ENCODE measurements at regions not wholly inside any gene's neighbourhood (a gene's known extent, or its start where the extent isn't known, plus 50 kb on each side); places are given as distances from the start of the nearest gene placed in this dataset.
A peak's percentile ranks its signal among the peaks of the same experiment; 100 is the strongest.

DNA sequence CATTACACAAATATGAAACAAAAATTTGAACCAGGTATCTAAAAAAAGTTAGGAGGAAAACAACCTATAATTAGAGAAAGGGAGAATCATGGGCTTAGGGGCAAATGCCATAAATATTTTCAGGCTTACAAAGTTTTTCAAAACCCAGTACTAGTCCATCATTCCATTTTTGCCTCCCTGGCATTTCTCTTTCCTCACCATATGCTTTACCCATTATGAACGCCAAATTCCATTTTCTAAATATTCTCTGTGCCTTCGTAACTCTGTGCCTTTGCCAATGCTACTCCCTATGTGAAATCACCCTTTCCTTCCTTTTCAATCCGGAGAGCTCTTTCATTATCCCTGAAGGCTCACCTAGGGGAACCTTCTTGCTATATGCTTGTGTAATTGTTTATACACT is 434.1 kb downstream of the ZSWIM6 start:
- TF ChIP-seq, protein P1, sequence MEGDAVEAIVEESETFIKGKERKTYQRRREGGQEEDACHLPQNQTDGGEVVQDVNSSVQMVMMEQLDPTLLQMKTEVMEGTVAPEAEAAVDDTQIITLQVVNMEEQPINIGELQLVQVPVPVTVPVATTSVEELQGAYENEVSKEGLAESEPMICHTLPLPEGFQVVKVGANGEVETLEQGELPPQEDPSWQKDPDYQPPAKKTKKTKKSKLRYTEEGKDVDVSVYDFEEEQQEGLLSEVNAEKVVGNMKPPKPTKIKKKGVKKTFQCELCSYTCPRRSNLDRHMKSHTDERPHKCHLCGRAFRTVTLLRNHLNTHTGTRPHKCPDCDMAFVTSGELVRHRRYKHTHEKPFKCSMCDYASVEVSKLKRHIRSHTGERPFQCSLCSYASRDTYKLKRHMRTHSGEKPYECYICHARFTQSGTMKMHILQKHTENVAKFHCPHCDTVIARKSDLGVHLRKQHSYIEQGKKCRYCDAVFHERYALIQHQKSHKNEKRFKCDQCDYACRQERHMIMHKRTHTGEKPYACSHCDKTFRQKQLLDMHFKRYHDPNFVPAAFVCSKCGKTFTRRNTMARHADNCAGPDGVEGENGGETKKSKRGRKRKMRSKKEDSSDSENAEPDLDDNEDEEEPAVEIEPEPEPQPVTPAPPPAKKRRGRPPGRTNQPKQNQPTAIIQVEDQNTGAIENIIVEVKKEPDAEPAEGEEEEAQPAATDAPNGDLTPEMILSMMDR (IDR thresholded peaks at IDR 0.05), result no peak
- TF ChIP-seq POLR2A (IDR thresholded peaks at IDR 0.05), result no peak
- Histone ChIP-seq H3K27me3 (no peaks in the 10 kb centered on the region), H3K4me3 (replicated peaks in 1 of 3) (no peak overlapping the region), H3K9me3 (no peaks in the 10 kb centered on the region), H3K36me3 (no peaks in the 10 kb centered on the region), H3K27ac (no peak overlapping the region), H3K4me1 (peaks cover 16 to 17% of the 10 kb centered on the region in 2 donors)
- intact Hi-C loops (cut with DNase I), result no loop called here
- DNase-seq, result no peak
- WGBS, 2 donors, result 90 to 93% methylated on average over 3 of the region's 3 CpGs

DNA sequence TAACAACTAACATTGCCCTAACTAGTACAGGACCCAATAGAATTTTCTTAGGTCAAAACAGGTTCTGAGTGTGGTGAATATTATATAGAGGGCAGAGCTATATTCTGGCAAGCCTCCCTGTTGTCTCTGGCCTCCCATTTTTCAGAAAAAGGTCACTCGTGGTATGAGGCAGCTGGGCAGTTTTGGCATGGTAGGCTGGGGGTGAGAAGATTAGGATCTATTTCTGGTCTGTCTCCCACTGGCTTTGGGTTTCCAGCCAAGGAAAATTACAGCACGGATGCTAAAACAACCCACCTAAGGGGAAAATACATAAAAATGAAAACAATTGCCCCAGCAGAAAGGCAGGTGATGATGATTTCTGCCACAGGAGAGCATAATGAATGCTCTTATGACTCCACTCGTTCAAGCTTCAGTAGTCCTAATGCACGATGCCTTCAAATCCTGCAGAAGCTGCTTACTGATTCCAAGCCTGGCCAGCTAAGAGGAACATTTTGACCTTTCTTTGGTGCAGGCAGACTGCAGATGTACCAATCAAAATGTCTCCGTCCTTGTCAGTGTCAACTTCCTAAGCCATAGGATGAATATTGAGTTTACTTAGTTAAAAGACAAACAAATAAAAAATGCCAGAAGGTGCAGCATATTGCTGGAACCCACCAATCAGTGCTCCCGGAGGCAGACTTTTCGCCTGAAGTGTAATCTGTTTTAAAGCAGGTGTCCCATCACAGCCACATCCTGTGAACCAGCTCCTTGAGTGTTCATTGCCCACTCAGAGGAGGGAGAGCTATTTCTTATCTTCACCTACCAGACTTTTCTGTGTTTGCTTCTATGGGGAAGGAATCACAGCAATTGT is 435.4 kb downstream of the ZSWIM6 start:
- Histone ChIP-seq H3K27ac (peak overlapping the region in 2 of 3 donors; percentile 22 to 52), H3K4me1 (peaks cover 16 to 17% of the 10 kb centered on the region in 2 donors), H3K4me3 (replicated peaks in 1 of 3) (no peak overlapping the region), H3K36me3 (no peaks in the 10 kb centered on the region), H3K9me3 (no peaks in the 10 kb centered on the region), H3K27me3 (no peaks in the 10 kb centered on the region)
- TF ChIP-seq, protein P1 (IDR thresholded peaks at IDR 0.05), result no peak
- no peak for TF ChIP-seq POLR2A (IDR thresholded peaks at IDR 0.05)
- peak; percentile 33 to 42 for DNase-seq
- WGBS, 2 donors, result 39 to 47% methylated on average over 7 of the region's 7 CpGs
- intact Hi-C loops (cut with DNase I), result no loop called here

DNA sequence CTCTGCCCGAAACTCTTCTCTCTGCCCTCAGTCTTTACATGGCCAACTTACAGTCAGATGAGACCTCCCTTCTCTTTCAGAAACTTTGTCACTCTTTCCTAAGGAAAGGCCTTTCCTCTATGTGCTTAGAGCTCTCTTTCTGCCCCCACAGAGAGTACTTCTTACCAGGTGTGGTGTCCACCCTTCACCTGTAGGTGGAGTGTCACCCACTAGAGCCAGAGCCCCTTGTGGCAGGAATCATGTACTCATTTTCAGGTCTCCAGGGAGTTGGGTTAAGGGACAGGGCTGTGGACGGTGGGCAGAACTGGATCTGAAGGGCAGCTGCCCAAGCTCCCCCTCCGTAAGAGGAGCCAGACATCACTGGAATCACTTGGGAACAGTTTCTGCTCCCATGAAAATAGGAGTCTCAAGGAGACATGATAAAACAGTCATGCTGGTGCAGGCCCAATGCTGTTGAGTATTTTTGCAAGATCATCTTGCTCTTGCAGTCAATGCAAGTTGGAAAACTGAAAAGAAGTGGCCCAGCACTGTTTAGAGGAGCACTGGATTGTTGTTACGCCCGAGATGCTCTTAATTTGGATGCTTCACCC is 436.7 kb downstream of the ZSWIM6 start:
- Histone ChIP-seq H3K36me3 (no peaks in the 10 kb centered on the region), H3K9me3 (no peaks in the 10 kb centered on the region), H3K27ac (no peak overlapping the region), H3K4me1 (peaks cover 16 to 17% of the 10 kb centered on the region in 2 donors), H3K27me3 (no peaks in the 10 kb centered on the region), H3K4me3 (replicated peaks in 1 of 3) (no peak overlapping the region)
- WGBS, 2 donors, result 88 to 96% methylated on average over 5 of the region's 5 CpGs
- TF ChIP-seq POLR2A (IDR thresholded peaks at IDR 0.05), result no peak
- TF ChIP-seq, protein P1 (IDR thresholded peaks at IDR 0.05), result peak in 4 of 6 experiments; percentile 29 to 72 (median 46)
- intact Hi-C loops (cut with DNase I), result no loop called here
- peak; percentile 16 to 22 for DNase-seq

DNA sequence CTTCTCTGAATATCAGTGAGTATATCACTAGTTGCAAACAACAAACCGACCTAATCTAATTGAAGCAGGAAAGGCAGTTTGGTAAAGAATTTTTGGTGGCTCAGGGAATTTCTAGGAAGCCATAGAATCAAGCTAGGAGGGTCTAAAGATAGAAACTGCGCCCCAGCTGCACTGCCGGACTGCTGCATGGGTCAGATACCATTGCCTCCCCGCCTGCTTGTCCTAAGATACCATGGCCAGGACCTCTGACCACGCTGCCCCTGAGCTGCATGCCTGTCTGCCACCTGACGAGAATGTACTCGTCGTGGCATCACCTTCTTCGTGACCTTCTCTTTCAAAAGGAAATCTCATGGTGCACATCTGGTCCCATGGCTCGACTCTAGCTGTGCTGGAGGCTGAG is 439.0 kb downstream of the ZSWIM6 start:
- Histone ChIP-seq H3K27ac (no peak overlapping the region), H3K36me3 (no peaks in the 10 kb centered on the region), H3K4me1 (peaks cover 16 to 17% of the 10 kb centered on the region in 2 donors), H3K9me3 (no peaks in the 10 kb centered on the region), H3K4me3 (replicated peaks in 1 of 3) (no peak overlapping the region), H3K27me3 (no peaks in the 10 kb centered on the region)
- no peak for DNase-seq
- intact Hi-C loops (cut with DNase I), result no loop called here
- TF ChIP-seq, protein P1 (IDR thresholded peaks at IDR 0.05), result no peak
- TF ChIP-seq POLR2A (IDR thresholded peaks at IDR 0.05), result no peak
- WGBS, 2 donors, result 83 to 85% methylated on average over 9 to 10 of the region's 10 CpGs

DNA sequence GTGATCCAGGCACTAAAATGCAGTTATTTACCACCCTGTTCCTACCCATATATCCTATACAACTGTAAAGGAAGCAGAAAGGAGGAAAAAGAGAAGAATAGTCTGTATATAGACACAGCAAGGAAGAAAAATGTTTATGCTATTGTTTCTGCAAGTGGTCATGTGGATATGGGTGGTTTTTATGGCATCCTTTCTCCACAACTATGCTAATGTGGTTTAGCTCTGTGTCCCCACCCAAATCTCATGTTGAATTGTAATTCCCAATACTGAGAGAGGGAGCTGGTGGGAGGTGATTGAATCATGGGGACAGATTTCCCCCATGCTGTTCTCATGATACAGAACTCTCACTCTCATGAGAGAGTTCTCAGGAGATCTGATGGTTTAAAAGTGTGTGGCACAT is 439.8 kb downstream of the ZSWIM6 start:
- Histone ChIP-seq H3K4me3 (replicated peaks in 1 of 3) (no peak overlapping the region), H3K27me3 (no peaks in the 10 kb centered on the region), H3K4me1 (peaks cover 12 to 13% of the 10 kb centered on the region in 2 donors), H3K27ac (no peak overlapping the region), H3K9me3 (no peaks in the 10 kb centered on the region), H3K36me3 (no peaks in the 10 kb centered on the region)
- TF ChIP-seq, protein P1 (IDR thresholded peaks at IDR 0.05), result no peak
- TF ChIP-seq POLR2A (IDR thresholded peaks at IDR 0.05), result no peak
- DNase-seq, result no peak
- intact Hi-C loops (cut with DNase I), result no loop called here
